PC-9 (cell line): ENCODE measurements at regions not wholly inside any gene's neighbourhood (a gene's known extent, or its start where the extent isn't known, plus 50 kb on each side); places are given as distances from the start of the nearest gene placed in this dataset.

Source experiments
- CTCF ChIP-seq: fragments of 200-600 bp; sonication (generic); conservative IDR thresholded peaks from 2 replicates; pipeline ENCODE4 v1.6.1; 2017; ENCODE audit warnings: mixed run types, antibody characterized with exemption, mild to moderate bottlenecking, moderate library complexity
- EZH2 ChIP-seq: fragments of 200-600 bp; sonication (generic); IDR thresholded peaks from 2 replicates; pipeline ENCODE4 v1.8.0; 2017; ENCODE audit warnings: antibody characterized with exemption, low read depth

- TF ChIP-seq CTCF, result no peak
- no peak for TF ChIP-seq EZH2
These were observed 116.4 kb upstream of the MKI67 start for GRCh38 chr10:128242641-128243040.
